ENCODE measurements at regions not wholly inside any gene's neighbourhood (a gene's known extent, or its start where the extent isn't known, plus 50 kb on each side); places are given as distances from the start of the nearest gene placed in this dataset.

DNA sequence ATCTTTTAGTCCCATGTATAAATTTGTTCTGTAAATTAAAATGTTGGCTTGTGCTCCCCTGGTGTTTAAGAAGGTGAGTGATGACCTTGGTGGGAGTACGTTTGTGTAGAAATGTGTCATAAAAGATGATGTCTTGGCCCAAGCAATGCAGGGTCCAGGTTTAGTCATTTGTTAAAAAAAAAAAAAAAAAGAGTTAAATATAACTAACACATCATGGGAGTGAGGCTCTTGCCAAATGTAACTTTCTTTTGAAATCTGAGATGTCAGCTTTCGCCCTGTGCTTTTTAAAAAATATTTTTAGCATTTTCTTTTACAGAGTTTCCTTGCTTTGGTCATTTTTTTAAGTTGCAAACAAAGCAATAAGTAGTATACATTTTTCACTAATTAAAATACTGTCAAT lies 135.6 kb downstream of the FBXO8 start:
- no peak overlapping the region for H3K4me3 ChIP-seq (replicated peaks; ENCODE audit: insufficient read depth, low read length)
- peaks cover 2% of the 10 kb centered on the region for H3K27me3 ChIP-seq (ENCODE audit: insufficient read depth, poor library complexity, severe bottlenecking)
- no peak overlapping the region for H3K27ac ChIP-seq (replicated peaks)
- no peak for DNase-seq (ENCODE audit: low read depth in 1 of 2, low spot score in 1 of 2)
- no peak for TF ChIP-seq CTCF (IDR thresholded peaks at IDR 0.05; ENCODE audit: insufficient read depth, low read length)
- no peak for TF ChIP-seq GABPA (IDR thresholded peaks at IDR 0.05; ENCODE audit: low read depth)
- TF ChIP-seq SPI1 (IDR thresholded peaks at IDR 0.05; ENCODE audit: borderline replicate concordance, low read depth), result no peak
- TF ChIP-seq, protein P1, sequence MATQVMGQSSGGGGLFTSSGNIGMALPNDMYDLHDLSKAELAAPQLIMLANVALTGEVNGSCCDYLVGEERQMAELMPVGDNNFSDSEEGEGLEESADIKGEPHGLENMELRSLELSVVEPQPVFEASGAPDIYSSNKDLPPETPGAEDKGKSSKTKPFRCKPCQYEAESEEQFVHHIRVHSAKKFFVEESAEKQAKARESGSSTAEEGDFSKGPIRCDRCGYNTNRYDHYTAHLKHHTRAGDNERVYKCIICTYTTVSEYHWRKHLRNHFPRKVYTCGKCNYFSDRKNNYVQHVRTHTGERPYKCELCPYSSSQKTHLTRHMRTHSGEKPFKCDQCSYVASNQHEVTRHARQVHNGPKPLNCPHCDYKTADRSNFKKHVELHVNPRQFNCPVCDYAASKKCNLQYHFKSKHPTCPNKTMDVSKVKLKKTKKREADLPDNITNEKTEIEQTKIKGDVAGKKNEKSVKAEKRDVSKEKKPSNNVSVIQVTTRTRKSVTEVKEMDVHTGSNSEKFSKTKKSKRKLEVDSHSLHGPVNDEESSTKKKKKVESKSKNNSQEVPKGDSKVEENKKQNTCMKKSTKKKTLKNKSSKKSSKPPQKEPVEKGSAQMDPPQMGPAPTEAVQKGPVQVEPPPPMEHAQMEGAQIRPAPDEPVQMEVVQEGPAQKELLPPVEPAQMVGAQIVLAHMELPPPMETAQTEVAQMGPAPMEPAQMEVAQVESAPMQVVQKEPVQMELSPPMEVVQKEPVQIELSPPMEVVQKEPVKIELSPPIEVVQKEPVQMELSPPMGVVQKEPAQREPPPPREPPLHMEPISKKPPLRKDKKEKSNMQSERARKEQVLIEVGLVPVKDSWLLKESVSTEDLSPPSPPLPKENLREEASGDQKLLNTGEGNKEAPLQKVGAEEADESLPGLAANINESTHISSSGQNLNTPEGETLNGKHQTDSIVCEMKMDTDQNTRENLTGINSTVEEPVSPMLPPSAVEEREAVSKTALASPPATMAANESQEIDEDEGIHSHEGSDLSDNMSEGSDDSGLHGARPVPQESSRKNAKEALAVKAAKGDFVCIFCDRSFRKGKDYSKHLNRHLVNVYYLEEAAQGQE (IDR thresholded peaks at IDR 0.05; ENCODE audit: insufficient replicate concordance, low read depth), result no peak
- TF ChIP-seq POLR2AphosphoS5 (IDR thresholded peaks at IDR 0.05; ENCODE audit: low read depth), result no peak

- TF ChIP-seq SPI1 (IDR thresholded peaks at IDR 0.05; ENCODE audit: borderline replicate concordance, low read depth), result no peak
- no peak for TF ChIP-seq CTCF (IDR thresholded peaks at IDR 0.05; ENCODE audit: insufficient read depth, low read length)
- TF ChIP-seq GABPA (IDR thresholded peaks at IDR 0.05; ENCODE audit: low read depth), result no peak
- TF ChIP-seq, protein P1 (IDR thresholded peaks at IDR 0.05; ENCODE audit: insufficient replicate concordance, low read depth), result no peak
- no peak for TF ChIP-seq POLR2AphosphoS5 (IDR thresholded peaks at IDR 0.05; ENCODE audit: low read depth)
- Histone ChIP-seq H3K27ac (replicated peaks) (no peak overlapping the region), H3K27me3 (ENCODE audit: insufficient read depth, poor library complexity, severe bottlenecking) (peaks cover 5% of the 10 kb centered on the region), H3K4me3 (replicated peaks; ENCODE audit: insufficient read depth, low read length) (no peak overlapping the region)
- no peak for DNase-seq (ENCODE audit: low read depth in 1 of 2, low spot score in 1 of 2)
Observed at GRCh38 chr4:174144106-174144505, 139.4 kb downstream of the FBXO8 start.

GRCh38 chr4:174141876-174142275 lies 141.6 kb downstream of the FBXO8 start:
- H3K27ac ChIP-seq (replicated peaks), result no peak overlapping the region
- peaks cover 5% of the 10 kb centered on the region for H3K27me3 ChIP-seq (ENCODE audit: insufficient read depth, poor library complexity, severe bottlenecking)
- TF ChIP-seq SPI1 (IDR thresholded peaks at IDR 0.05; ENCODE audit: borderline replicate concordance, low read depth) (no peak), CTCF (IDR thresholded peaks at IDR 0.05; ENCODE audit: insufficient read depth, low read length) (no peak), POLR2AphosphoS5 (IDR thresholded peaks at IDR 0.05; ENCODE audit: low read depth) (no peak), GABPA (IDR thresholded peaks at IDR 0.05; ENCODE audit: low read depth) (no peak)
- TF ChIP-seq, protein P1 (IDR thresholded peaks at IDR 0.05; ENCODE audit: insufficient replicate concordance, low read depth), result no peak
- DNase-seq (ENCODE audit: low read depth in 1 of 2, low spot score in 1 of 2), result no peak
- no peak overlapping the region for H3K4me3 ChIP-seq (replicated peaks; ENCODE audit: insufficient read depth, low read length)

Measured in HL-60 (cell line).